K562 (cell line): ENCODE measurements at regions not wholly inside any gene's neighbourhood (a gene's known extent, or its start where the extent isn't known, plus 50 kb on each side); places are given as distances from the start of the nearest gene placed in this dataset.

Experiments used
- ATAC-seq: fragments of 200-7000 bp; cut with Tn5 transposase; 3 replicates; pipeline ENCODE4 v1.9.1; 2020; ENCODE audit warnings: moderate library complexity
- BruUV-seq: library from RNA; stranded (reverse); fragments of 400-500 nt; replicated peaks from 2 replicates; lab custom pipeline; 2021; lab: Mats Ljungman, UMichigan
- CTCF ChIA-PET: fragments of 300-600 bp; formaldehyde crosslinking; extraction: SDS; loops from one replicate; lab custom pipeline; 2021; ENCODE audit warnings: low intra/inter-chr PET ratio; lab: Yijun Ruan, JAX
- POLR2A ChIA-PET: fragments of 300-600, 350-650 bp; sonication (Branson Sonifier 250); formaldehyde crosslinking; extraction: SDS; loops from one replicate; lab custom pipeline; 2021; ENCODE audit warnings: antibody characterized with exemption, inconsistent platforms; lab: Yijun Ruan, JAX
- DNase-seq, 4 experiments: peaks; one replicate each; pipeline versions ENCODE4 v3.0.0 to v3.0.0-alpha.2; 2011 to 2018; ENCODE audit warnings: low spot score in 3 of 4, mixed read lengths in 3 of 4; ENCODE audit errors: extremely low read depth in 1 of 4
- FAIRE-seq: peaks from 2 replicates; lab custom pipeline; 2011; peaks lifted over from hg19 to GRCh38; lab: Jason Lieb, UNC
- H2AFZ ChIP-seq: 2 replicates; pipeline ENCODE4 v1.6.0; 2011; ENCODE audit warnings: low read depth, low read length, control low read depth, inconsistent platforms
- H3K27ac ChIP-seq: fragments of 200-600 bp; 3 replicates; pipeline ENCODE4 v1.8.0; 2011; ENCODE audit warnings: low read depth, mild to moderate bottlenecking, control low read depth, inconsistent platforms, low read length, moderate library complexity, mixed read lengths; ENCODE audit errors: extremely low read depth
- H3K27me3 ChIP-seq, 2 experiments: fragments of 300-600 bp in 1 of 2; 2 replicates in 1 of 2; 3 replicates in 1 of 2; pipeline versions ENCODE4 v1.6.0 to v1.8.0; 2011; ENCODE audit warnings: inconsistent platforms in 2 of 2, low read length in 2 of 2, mild to moderate bottlenecking in 1 of 2, mixed read lengths in 1 of 2, moderate library complexity in 1 of 2; ENCODE audit not compliant: control insufficient read depth in 2 of 2, insufficient read depth in 2 of 2
- H3K36me3 ChIP-seq: fragments of 300-600 bp; 3 replicates; pipeline ENCODE4 v1.8.0; 2011; ENCODE audit warnings: mild to moderate bottlenecking, low read length, inconsistent platforms; ENCODE audit not compliant: control insufficient read depth, insufficient read depth
- H3K4me1 ChIP-seq, 2 experiments: fragments of 200-600 bp in 1 of 2; replicated peaks in 1 of 2; 2 replicates in 1 of 2; 3 replicates in 1 of 2; pipeline versions ENCODE4 v1.5.1 to v1.8.0; 2011; ENCODE audit warnings: inconsistent platforms in 2 of 2, low read length in 2 of 2, mild to moderate bottlenecking in 1 of 2, mixed read lengths in 1 of 2, moderate library complexity in 1 of 2; ENCODE audit not compliant: control insufficient read depth in 2 of 2, insufficient read depth in 2 of 2
- H3K4me2 ChIP-seq: 2 replicates; pipeline ENCODE4 v1.6.1; 2011; ENCODE audit warnings: low read length, control low read depth, inconsistent platforms, mixed read lengths; ENCODE audit not compliant: insufficient read depth
- H3K4me3 ChIP-seq: fragments of 200-600 bp; sonication (generic), shearing (Covaris generic); 2 replicates; pipeline ENCODE4 v1.5.1; 2016; ENCODE audit warnings: control low read depth, inconsistent platforms
- H3K79me2 ChIP-seq: fragments of 200-600 bp; 3 replicates; pipeline ENCODE4 v1.8.0; 2011; ENCODE audit warnings: low read length, inconsistent platforms; ENCODE audit not compliant: control insufficient read depth, insufficient read depth
- H3K9ac ChIP-seq, 2 experiments: 2 replicates each; pipeline versions ENCODE4 v1.6.0 to v1.6.1; 2011; ENCODE audit warnings: low read depth in 2 of 2, low read length in 2 of 2, control low read depth in 1 of 2, inconsistent platforms in 1 of 2, mild to moderate bottlenecking in 1 of 2, mixed read lengths in 1 of 2; ENCODE audit not compliant: insufficient read depth in 1 of 2
- H3K9me1 ChIP-seq: one replicate; pipeline ENCODE4 v1.6.0; 2011; ENCODE audit warnings: inconsistent platforms, mild to moderate bottlenecking, low read length, moderate library complexity; ENCODE audit not compliant: control insufficient read depth, insufficient read depth
- H3K9me3 ChIP-seq: replicated peaks from 2 replicates; pipeline ENCODE4 v1.5.1; 2011; ENCODE audit warnings: low read depth, low read length, inconsistent platforms; ENCODE audit not compliant: control insufficient read depth, insufficient read depth
- H4K20me1 ChIP-seq: replicated peaks from 2 replicates; pipeline ENCODE4 v1.6.1; 2011; ENCODE audit warnings: low read length, inconsistent platforms, mixed read lengths; ENCODE audit not compliant: control insufficient read depth, insufficient read depth
- HDGF ChIP-seq: fragments of 450-650 bp; IDR thresholded peaks from 2 replicates; pipeline ENCODE4 v1.6.1; 2016
- RAD21 ChIP-seq, 2 experiments: fragments of 250-450 bp in 1 of 2; fragments of 450-650 bp in 1 of 2; sonication (Bioruptor Pico) in 1 of 2; formaldehyde crosslinking in 1 of 2; IDR thresholded peaks in 1 of 2; conservative IDR thresholded peaks in 1 of 2; 2 replicates each; pipeline versions ENCODE4 v1.4.0 to v1.8.0; 2020 to 2022; ENCODE audit warnings: mild to moderate bottlenecking in 2 of 2, moderate library complexity in 1 of 2
- WGBS: fragments of 100-300 bp; shearing (Covaris generic); methylation state at CpG from one replicate; pipeline ENCODE4 v1.1.6; 2016; ENCODE audit warnings: low coverage, mixed read lengths; ENCODE audit not compliant: insufficient coverage; ENCODE audit errors: missing lambda C conversion rate; 5-methylcytosine and 5-hydroxymethylcytosine counted together
- in situ Hi-C: fragments of 300-500 bp; cut with MboI; formaldehyde crosslinking; loops from 4 replicates; pipeline ENCODE4 v1.15.0; 2018; ENCODE audit warnings: inconsistent platforms, mixed read lengths
- intact Hi-C: fragments of 100-400 bp; cut with micrococcal nuclease; formaldehyde crosslinking; loops from 2 replicates; pipeline ENCODE4 v1.14.2; 2022
- TF ChIP-seq, protein P1 (sequence below), 3 experiments: IDR thresholded peaks in 2 of 3; conservative IDR thresholded peaks in 1 of 3; 2 replicates each; pipeline ENCODE4 v1.5.1; 2011 to 2012; ENCODE audit warnings: low read length in 3 of 3, mild to moderate bottlenecking in 3 of 3, control low read depth in 2 of 3, improper control_type of control experiment in 1 of 3, inconsistent platforms in 1 of 3, low read depth in 1 of 3, mixed read lengths in 1 of 3, moderate library complexity in 1 of 3; ENCODE audit not compliant: insufficient read depth in 2 of 3
- TF ChIP-seq, protein P2 (sequence below): fragments of 250-450 bp; sonication (Bioruptor Pico); IDR thresholded peaks from 2 replicates; pipeline ENCODE4 v1.8.0; 2022; ENCODE audit warnings: moderate library complexity, mild to moderate bottlenecking, inconsistent platforms

DNA sequence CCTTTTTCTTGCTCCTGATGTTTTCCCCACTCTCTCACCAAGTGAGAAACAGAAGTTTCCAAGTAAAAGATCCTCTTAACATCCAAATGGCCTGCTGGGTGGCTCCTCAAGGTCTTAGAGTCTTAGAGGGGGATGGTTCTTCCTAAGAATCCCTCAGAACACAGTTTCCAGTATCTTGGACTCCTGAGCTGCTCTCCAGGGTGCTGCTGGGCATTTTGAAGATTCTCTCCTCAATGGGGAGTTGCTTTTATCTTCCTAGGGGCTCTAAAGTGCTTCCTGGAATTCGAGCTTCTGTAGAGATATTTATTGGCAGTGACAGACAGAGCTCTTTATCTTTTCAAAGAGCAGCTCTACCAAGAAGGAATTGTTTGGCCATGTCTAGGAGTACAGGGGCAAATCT lies 70.8 kb upstream of the SLC35B3 start:
- no peak for ATAC-seq

DNA sequence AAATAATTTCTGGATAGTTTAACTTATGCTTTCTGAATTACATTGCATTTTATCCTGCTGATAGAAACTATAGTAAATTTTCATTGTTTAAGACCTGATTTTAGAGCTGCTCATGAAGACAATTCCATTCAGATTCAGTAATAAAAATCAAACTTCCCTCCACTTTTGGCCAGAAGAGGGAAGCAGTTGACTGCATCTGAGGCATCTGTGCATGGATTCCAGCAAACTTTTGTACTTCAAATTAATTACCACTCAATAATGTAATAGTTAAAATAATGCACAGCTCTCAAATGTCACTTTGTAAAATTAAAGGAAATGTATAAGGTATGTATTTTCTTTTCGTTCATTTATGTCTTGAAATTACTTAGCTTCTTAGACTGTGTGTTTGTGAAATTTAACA lies 64.2 kb upstream of the SLC35B3 start:
- no peak overlapping the region for H3K4me2 ChIP-seq
- H3K27ac ChIP-seq = no peak overlapping the region
- CTCF ChIA-PET = interaction anchor here (0.6 kb wide), 1 partner anchor 1936 kb away, joined by 5 read pairs; no protein-coding TSS in a partner anchor
- no peaks in the 10 kb centered on the region for H3K9me1 ChIP-seq
- WGBS = 0% methylated on average over 1 of the region's 1 CpG
- H3K36me3 ChIP-seq = no peaks in the 10 kb centered on the region
- H3K9ac ChIP-seq = no peak overlapping the region
- FAIRE-seq (no peak), ATAC-seq (no peak), DNase-seq (no peak)
- no peak overlapping the region for H2AFZ ChIP-seq
- no peaks in the 10 kb centered on the region for H3K27me3 ChIP-seq
- no TSS peak for BruUV-seq
- TF ChIP-seq, protein P1, sequence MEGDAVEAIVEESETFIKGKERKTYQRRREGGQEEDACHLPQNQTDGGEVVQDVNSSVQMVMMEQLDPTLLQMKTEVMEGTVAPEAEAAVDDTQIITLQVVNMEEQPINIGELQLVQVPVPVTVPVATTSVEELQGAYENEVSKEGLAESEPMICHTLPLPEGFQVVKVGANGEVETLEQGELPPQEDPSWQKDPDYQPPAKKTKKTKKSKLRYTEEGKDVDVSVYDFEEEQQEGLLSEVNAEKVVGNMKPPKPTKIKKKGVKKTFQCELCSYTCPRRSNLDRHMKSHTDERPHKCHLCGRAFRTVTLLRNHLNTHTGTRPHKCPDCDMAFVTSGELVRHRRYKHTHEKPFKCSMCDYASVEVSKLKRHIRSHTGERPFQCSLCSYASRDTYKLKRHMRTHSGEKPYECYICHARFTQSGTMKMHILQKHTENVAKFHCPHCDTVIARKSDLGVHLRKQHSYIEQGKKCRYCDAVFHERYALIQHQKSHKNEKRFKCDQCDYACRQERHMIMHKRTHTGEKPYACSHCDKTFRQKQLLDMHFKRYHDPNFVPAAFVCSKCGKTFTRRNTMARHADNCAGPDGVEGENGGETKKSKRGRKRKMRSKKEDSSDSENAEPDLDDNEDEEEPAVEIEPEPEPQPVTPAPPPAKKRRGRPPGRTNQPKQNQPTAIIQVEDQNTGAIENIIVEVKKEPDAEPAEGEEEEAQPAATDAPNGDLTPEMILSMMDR (IDR thresholded peaks at IDR 0.05 in 2 of 3, conservative IDR thresholded peaks at IDR 0.05 in 1 of 3; ENCODE audit: insufficient read depth in 2 of 3, low read depth in 1 of 3, low read length in 3 of 3) = peak in 2 of 3 experiments; percentile 13 to 14; a peak in 1 of 6 replicates
- TF ChIP-seq RAD21 (CRISPR knock-in tag; conservative IDR thresholded peaks at IDR 0.05 in 1 of 2, IDR thresholded peaks at IDR 0.05 in 1 of 2) (peak in 1 of 2 experiments; percentile 24; a peak in 1 of 4 replicates), HDGF (no peak)
- intact Hi-C loops = no loop called here
- no peaks in the 10 kb centered on the region for H3K4me1 ChIP-seq
- POLR2A ChIA-PET = no interaction called here
- no peaks in the 10 kb centered on the region for H3K9me3 ChIP-seq
- no peak overlapping the region for H3K4me3 ChIP-seq
- no peaks in the 10 kb centered on the region for H4K20me1 ChIP-seq
- in situ Hi-C loops = no loop called here
- no peaks in the 10 kb centered on the region for H3K79me2 ChIP-seq

More for the DNA sequence above, 70.8 kb upstream of the SLC35B3 start:
- Histone ChIP-seq H2AFZ (no peak overlapping the region), H3K4me2 (no peak overlapping the region), H3K27ac (no peak overlapping the region), H3K79me2 (no peaks in the 10 kb centered on the region), H3K4me1 (no peaks in the 10 kb centered on the region), H3K36me3 (no peaks in the 10 kb centered on the region), H3K4me3 (no peak overlapping the region), H3K9me1 (no peaks in the 10 kb centered on the region), H3K27me3 (no peaks in the 10 kb centered on the region), H4K20me1 (no peaks in the 10 kb centered on the region), H3K9me3 (no peaks in the 10 kb centered on the region; the same call in 1 of the 2 replicates), H3K9ac (no peak overlapping the region)
- WGBS = 6% methylated on average over 1 of the region's 1 CpG
- TF ChIP-seq, protein P2, sequence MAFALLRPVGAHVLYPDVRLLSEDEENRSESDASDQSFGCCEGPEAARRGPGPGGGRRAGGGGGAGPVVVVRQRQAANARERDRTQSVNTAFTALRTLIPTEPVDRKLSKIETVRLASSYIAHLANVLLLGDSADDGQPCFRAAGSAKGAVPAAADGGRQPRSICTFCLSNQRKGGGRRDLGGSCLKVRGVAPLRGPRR (CRISPR knock-in tag) = no peak
- in situ Hi-C loops (no loop called here), intact Hi-C loops (no loop called here)
- FAIRE-seq = no peak
- ChIA-PET POLR2A (no interaction called here), CTCF (no interaction called here)
- no TSS peak for BruUV-seq
- DNase-seq = no peak
